GM19372 (cell line): ENCODE measurements at regions not wholly inside any gene's neighbourhood (a gene's known extent, or its start where the extent isn't known, plus 50 kb on each side); places are given as distances from the start of the nearest gene placed in this dataset.

Experiments used
- ATAC-seq: cut with Tn5 transposase; IDR thresholded peaks from one replicate; pipeline ENCODE4 v1.9.1; 2021; ENCODE audit warnings: mild to moderate bottlenecking, low read depth, moderate library complexity; ENCODE audit not compliant: unreplicated experiment

GRCh38 chr2:20539776-20540586, 93.1 kb downstream of the RHOB start:
- ATAC-seq, result no peak

- no peak for ATAC-seq
Measured at GRCh38 chr2:20540587-20541293, 93.9 kb downstream of the RHOB start.

DNA sequence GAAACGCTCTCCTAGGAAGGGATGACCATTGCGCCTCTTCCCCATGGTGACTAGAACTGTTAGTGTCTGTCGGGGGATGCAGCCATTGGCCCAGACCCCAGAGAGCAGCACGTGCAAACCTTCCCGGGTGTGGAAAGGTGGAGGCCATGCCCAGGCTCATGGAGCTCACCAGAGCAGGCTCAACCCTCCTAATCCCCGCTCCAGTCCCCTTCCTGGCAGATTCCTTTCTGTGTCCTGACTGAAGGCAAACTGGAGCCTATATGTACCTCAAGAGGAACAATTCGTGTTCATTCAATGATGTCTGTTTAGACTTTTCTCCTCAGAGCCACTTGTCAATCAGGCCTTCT, 94.4 kb downstream of the RHOB start:
- no peak for ATAC-seq

- ATAC-seq, result no peak
Measured at GRCh38 chr2:20541651-20542050, 94.8 kb downstream of the RHOB start.

GRCh38 chr2:20542269-20542668, 95.4 kb downstream of the RHOB start:
- no peak for ATAC-seq

GRCh38 chr2:20542746-20543468, 96.0 kb downstream of the RHOB start:
- no peak for ATAC-seq

DNA sequence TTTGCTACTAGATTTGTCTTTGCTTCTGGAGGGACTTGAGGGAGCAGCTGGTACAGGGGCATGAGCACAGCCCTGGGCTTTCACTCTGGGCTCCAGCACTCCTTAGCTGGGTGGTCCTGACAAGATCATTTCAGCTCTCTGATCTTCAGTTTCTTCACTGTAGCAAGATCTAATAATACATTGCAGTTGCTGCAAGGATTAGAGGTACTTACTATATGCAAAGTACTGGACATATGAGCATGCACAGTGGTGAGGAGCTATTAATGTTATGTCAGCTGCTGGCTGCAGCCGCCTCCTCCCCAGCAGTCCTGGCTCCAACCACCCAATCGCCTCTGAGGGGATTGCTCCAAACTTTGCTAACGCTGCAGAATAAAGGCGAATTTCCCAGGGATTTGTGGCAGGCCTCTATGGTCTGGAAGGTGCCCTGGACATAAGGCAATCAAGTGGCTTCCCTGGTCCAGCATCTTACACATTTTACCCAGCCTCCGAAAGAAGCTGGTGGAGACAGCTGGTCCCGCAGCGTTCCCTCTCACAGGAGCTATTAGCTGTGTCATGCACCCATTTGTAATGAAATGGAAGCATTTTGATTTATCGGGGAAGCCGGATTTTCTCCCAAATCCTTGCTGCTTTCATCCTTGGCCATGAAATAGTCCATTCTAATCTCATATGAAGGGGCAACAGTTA, 96.7 kb downstream of the RHOB start:
- ATAC-seq, result no peak

DNA sequence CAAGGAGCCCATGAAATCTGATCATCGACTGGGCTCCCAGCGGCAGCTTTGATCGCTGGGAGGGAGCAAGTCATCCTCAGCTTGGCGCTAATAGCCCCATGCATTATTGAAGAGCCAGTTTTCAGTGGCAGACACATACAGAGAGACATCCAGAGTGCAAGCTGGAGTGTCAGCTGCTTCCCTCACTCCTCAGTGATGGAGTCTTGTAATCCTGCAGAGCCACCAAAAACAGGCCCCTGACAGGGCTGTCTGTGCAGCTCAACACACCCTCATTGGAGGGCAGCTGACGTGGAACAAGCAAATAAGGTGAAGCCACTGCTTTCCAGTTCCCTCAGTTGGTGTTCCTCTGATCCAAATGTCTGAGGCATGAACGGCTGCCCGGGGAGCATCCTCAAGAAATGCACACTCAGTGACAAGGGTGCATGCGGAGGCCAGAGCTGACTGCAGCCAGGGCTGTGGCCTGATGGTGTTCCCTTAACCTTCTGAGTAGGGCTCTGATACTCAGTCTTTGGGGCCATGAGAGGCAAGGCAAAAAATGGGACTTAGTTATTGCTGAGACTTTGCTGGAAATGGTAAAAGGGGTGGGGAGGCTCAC, 97.4 kb downstream of the RHOB start:
- no peak for ATAC-seq

GRCh38 chr2:20549144-20549543, 101.8 kb downstream of the HS1BP3 start:
- ATAC-seq, result no peak

DNA sequence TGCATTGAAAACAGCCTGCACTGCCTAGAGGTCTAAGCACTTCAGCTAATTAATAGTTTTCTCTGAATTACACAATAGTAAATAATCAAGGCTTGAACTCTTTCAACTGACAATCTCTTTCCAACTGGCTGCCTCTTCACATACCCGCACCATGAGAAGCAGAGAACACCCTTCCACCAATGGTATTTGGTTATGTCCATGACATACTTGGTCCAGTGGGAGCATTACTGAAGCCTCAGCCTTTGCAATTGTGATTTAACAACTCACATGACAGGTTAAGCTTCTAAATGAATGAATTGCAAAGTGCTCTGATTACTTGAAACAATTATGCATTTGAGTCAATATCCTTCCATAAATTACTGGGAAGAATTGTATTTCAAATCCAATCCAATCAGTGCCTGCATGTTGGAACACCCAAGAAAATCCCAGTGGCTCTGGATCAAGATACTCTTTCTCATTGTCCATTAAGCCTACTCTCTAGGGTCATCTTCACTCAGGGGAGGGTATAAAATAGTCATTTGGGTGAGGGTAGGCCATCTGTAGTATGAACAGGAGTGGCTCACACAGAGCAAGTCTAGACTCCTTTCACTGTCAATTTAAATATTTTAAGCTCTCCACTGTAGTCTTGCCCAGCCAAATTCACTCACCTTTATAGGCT, 101.1 kb downstream of the HS1BP3 start:
- no peak for ATAC-seq

DNA sequence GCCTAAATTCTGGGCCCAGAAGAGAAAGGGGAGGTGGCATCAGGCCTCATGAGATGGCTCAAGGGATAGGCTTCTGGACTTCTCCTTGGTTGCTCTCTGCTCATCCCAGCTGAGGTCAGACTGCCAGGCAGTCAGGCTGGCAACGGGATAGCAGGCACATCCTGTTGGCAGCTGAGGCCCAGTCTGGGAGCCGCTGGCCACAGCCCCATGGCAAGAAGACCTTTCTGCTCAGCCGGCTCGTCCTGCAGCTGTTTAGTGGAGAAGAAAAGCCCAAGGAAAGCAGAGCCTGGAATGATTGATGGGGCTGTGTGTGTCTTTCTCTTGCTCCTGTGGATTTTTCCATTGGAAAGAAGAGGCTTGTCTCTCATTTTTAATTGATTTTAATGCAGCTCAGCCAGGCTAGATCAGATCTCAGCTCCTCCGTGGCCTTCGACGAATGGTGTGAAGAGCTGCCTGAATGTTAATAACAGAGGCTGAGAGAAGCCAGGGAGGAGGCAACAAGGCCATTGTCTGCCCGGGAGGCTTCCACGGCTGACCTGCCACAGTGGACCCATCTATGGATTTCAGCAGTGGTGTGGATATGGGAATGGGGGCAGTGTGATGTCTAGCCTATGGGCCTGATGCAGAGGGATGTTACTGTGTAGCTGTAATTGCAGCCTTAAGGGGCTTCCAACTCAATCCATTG, 99.5 kb downstream of the HS1BP3 start:
- ATAC-seq, result no peak

DNA sequence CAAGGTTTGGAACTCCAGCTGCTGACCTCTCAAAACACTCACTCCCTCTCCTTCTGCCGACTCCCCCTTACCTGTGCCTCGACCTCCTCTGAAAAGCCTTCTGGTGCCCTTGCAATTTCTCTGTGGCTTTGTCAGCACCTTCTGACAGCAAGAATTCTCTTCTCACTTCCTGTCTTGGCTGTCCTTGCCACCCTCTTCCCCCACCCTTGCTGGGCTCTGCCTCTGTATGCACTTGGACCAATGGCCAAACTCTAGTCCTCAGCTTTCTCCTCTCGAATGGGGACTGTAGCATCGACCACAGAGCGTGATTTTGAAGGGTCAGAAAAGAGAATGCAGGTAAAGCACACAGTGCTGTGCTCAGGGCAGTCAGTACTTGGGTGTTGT, 99.0 kb downstream of the HS1BP3 start:
- no peak for ATAC-seq

DNA sequence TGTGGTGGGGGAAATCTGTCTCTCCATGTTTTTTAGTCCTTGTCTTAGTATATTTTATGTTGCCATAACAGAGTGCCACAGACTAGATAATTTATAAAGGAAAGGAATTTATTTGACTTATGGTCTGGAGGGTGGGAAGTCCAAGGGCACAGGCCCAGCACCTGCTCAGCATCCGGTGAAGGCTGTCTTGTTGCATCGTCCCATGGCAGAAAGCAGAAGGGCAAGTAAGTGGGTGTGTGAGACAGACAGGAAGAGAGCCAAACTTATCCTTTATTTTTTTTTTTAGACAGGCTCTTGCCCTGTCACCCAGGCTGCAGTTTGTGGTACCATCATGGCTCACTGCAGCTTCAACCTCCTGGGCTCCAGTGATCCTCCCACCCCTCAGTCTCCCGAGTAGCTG, 98.1 kb downstream of the HS1BP3 start:
- ATAC-seq, result no peak

- ATAC-seq, result no peak
Measured at GRCh38 chr2:20553580-20553979, 97.3 kb downstream of the HS1BP3 start.

- ATAC-seq, result no peak
Measured at GRCh38 chr2:20555954-20556353, 94.9 kb downstream of the HS1BP3 start.

GRCh38 chr2:20556756-20557155, 94.1 kb downstream of the HS1BP3 start:
- no peak for ATAC-seq

- ATAC-seq, result no peak
Measured at GRCh38 chr2:20557226-20557625, 93.7 kb downstream of the HS1BP3 start.

GRCh38 chr2:20557635-20558034, 93.3 kb downstream of the HS1BP3 start:
- no peak for ATAC-seq

GRCh38 chr2:20558391-20559150, 92.3 kb downstream of the HS1BP3 start:
- ATAC-seq, result no peak
